SU-DHL-6 (cell line): ENCODE measurements at regions not wholly inside any gene's neighbourhood (a gene's known extent, or its start where the extent isn't known, plus 50 kb on each side); places are given as distances from the start of the nearest gene placed in this dataset.

Source experiments
- H2AFZ ChIP-seq: fragments of 200-600 bp; sonication (generic); 2 replicates; pipeline ENCODE4 v1.6.1; 2014; ENCODE audit warnings: low read depth, mild to moderate bottlenecking, moderate library complexity, mixed read lengths, antibody characterized with exemption, low read length; ENCODE audit not compliant: severe bottlenecking
- H3F3A ChIP-seq: fragments of 200-600 bp; shearing (Covaris generic); 2 replicates; pipeline ENCODE4 v1.6.0; 2016; ENCODE audit warnings: antibody characterized with exemption, mild to moderate bottlenecking; ENCODE audit not compliant: insufficient read depth
- H3K27ac ChIP-seq: fragments of 200-600 bp; sonication (generic); 2 replicates; pipeline ENCODE4 v1.5.1; 2016; ENCODE audit warnings: low read depth, mild to moderate bottlenecking, low read length, moderate library complexity, mixed read lengths
- H3K27me3 ChIP-seq: fragments of 200-600 bp; sonication (generic), shearing (Covaris generic); 2 replicates; pipeline ENCODE4 v1.6.0; 2014; ENCODE audit warnings: mild to moderate bottlenecking, low read length
- H3K36me3 ChIP-seq: fragments of 200-600 bp; sonication (generic); 2 replicates; pipeline ENCODE4 v1.6.1; 2014; ENCODE audit warnings: mild to moderate bottlenecking, low read length, mixed read lengths
- H3K4me2 ChIP-seq: fragments of 300-600, 200-600 bp; shearing (Covaris generic), sonication (generic); 2 replicates; pipeline ENCODE4 v1.6.0; 2014; ENCODE audit warnings: low read length, low read depth, mild to moderate bottlenecking; ENCODE audit not compliant: poor library complexity, severe bottlenecking
- H3K4me3 ChIP-seq: fragments of 200-600 bp; sonication (generic); 2 replicates; pipeline ENCODE4 v1.5.1; 2014; ENCODE audit warnings: antibody characterized with exemption, low read length, mild to moderate bottlenecking, mixed read lengths; ENCODE audit not compliant: insufficient read depth, poor library complexity, severe bottlenecking
- H3K79me2 ChIP-seq: fragments of 200-600 bp; sonication (generic); 2 replicates; pipeline ENCODE4 v1.6.1; 2014; ENCODE audit warnings: mild to moderate bottlenecking, low read length, moderate library complexity; ENCODE audit not compliant: insufficient read depth
- H3K9ac ChIP-seq: fragments of 200-600 bp; sonication (generic); 2 replicates; pipeline ENCODE4 v1.7.0; 2014; ENCODE audit warnings: mild to moderate bottlenecking, low read length
- H3K9me2 ChIP-seq: fragments of 200-600 bp; sonication (generic); replicated peaks from 2 replicates; pipeline ENCODE4 v1.6.1; 2014; ENCODE audit warnings: low read length; ENCODE audit not compliant: insufficient read depth
- H3K9me3 ChIP-seq: fragments of 200-600 bp; sonication (generic); 2 replicates; pipeline ENCODE4 v1.6.1; 2014; ENCODE audit warnings: low read length, mixed read lengths; ENCODE audit not compliant: insufficient read depth
- H4K20me1 ChIP-seq: fragments of 200-600 bp; sonication (generic); 2 replicates; pipeline ENCODE4 v1.6.1; 2014; ENCODE audit warnings: low read depth, mild to moderate bottlenecking, antibody characterized with exemption, low read length, moderate library complexity, mixed read lengths
- CTCF ChIP-seq: fragments of 200-600 bp; sonication (generic); IDR thresholded peaks from one replicate; pipeline ENCODE4 v1.5.1; 2017; ENCODE audit warnings: antibody characterized with exemption, mild to moderate bottlenecking, low read length, moderate library complexity; ENCODE audit not compliant: insufficient read depth, poor library complexity, severe bottlenecking
- EZH2phosphoT487 ChIP-seq: fragments of 200-600 bp; sonication (generic), shearing (Covaris generic); conservative IDR thresholded peaks from 2 replicates; pipeline ENCODE4 v1.6.1; 2018; ENCODE audit warnings: mild to moderate bottlenecking, antibody characterized with exemption, low read length, moderate library complexity, mixed read lengths

GRCh38 chr11:24249921-24250320 lies 246.9 kb upstream of the LUZP2 start:
- Histone ChIP-seq H3K9me2 (no peaks in the 10 kb centered on the region; the same call in 1 of the 2 replicates), H3K27ac (no peak overlapping the region), H3K9ac (no peak overlapping the region), H3K27me3 (no peaks in the 10 kb centered on the region), H2AFZ (no peak overlapping the region), H3F3A (no peaks in the 10 kb centered on the region), H3K9me3 (no peaks in the 10 kb centered on the region), H3K4me2 (no peak overlapping the region), H3K4me3 (no peak overlapping the region), H4K20me1 (no peaks in the 10 kb centered on the region; the same call in 1 of the 2 replicates), H3K79me2 (no peaks in the 10 kb centered on the region), H3K36me3 (no peaks in the 10 kb centered on the region)
- no peak for TF ChIP-seq EZH2phosphoT487
- TF ChIP-seq CTCF = no peak

- H3K27me3 ChIP-seq = no peaks in the 10 kb centered on the region
- H3K79me2 ChIP-seq = no peaks in the 10 kb centered on the region
- no peaks in the 10 kb centered on the region for H3F3A ChIP-seq
- no peak overlapping the region for H3K4me2 ChIP-seq
- no peak overlapping the region for H2AFZ ChIP-seq
- no peaks in the 10 kb centered on the region; the same call in 1 of the 2 replicates for H3K9me2 ChIP-seq
- H3K36me3 ChIP-seq = no peaks in the 10 kb centered on the region
- no peak overlapping the region for H3K27ac ChIP-seq
- H3K9ac ChIP-seq = no peak overlapping the region
- TF ChIP-seq EZH2phosphoT487 (no peak), CTCF (no peak)
- H3K4me3 ChIP-seq = no peak overlapping the region
- H3K9me3 ChIP-seq = no peaks in the 10 kb centered on the region
- no peaks in the 10 kb centered on the region for H4K20me1 ChIP-seq
Observed at GRCh38 chr11:24253237-24253760, 243.6 kb upstream of the LUZP2 start.

DNA sequence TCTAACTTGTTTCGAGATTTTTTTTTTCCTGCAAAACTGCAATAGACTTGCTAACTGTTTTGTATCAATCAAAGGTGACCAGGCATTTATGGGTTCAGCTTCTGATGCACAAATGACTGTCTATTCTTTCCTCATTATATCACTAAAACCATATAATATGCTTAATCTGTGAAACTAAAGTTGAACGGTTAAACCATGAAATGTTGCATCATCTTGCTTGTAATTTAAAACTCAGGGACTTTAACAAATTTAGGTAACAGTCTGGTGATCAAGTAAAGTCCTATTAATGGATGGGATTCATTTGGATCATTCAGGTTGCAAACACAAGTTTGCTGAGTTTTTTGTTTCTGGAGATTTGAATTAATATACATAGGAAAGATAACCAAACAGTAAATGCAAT lies 232.0 kb upstream of the LUZP2 start:
- Histone ChIP-seq H3K4me3 (no peak overlapping the region), H4K20me1 (no peaks in the 10 kb centered on the region), H3K4me2 (no peak overlapping the region), H3K27me3 (no peaks in the 10 kb centered on the region), H3K79me2 (no peaks in the 10 kb centered on the region), H3K36me3 (no peaks in the 10 kb centered on the region), H3K9me3 (no peaks in the 10 kb centered on the region), H3K27ac (no peak overlapping the region), H3F3A (no peaks in the 10 kb centered on the region), H3K9me2 (no peaks in the 10 kb centered on the region), H3K9ac (no peak overlapping the region), H2AFZ (no peak overlapping the region)
- TF ChIP-seq EZH2phosphoT487 (no peak), CTCF (no peak)
